HS-5 (cell line): ENCODE measurements at regions not wholly inside any gene's neighbourhood (a gene's known extent, or its start where the extent isn't known, plus 50 kb on each side); places are given as distances from the start of the nearest gene placed in this dataset.
"Not testable (repeated sequence)": the region's sequence is repeated elsewhere in the genome, so short reads cannot be mapped to it uniquely, and the experiment has no call there.

Source experiments
- DNase-seq: peaks from one replicate; pipeline ENCODE4 v3.0.0-alpha.2; 2012; ENCODE audit warnings: low read depth

DNA sequence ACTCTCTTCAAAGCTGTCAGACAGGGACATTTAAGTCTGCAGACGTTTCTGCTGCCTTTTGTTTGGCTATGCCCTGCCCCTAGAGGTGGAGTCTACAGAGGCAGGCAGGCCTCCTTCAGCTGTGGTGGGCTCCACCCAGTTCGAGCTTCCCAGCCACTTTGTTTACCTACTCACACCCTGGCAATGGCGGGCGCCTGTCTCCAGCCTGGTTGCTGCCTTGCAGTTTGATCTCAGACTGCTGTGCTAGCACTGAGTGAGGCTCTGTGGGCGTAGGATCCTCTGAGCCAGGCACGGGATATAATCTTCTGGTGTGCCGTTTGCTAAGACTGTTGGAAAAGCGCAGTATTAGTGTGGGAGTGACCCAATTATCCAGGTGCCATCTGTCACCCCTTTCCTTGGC lies 499.8 kb upstream of the IZUMO3 start:
- DNase-seq = not testable (repeated sequence)

GRCh38 chr9:25029743-25030142 lies 484.0 kb upstream of the IZUMO3 start:
- no peak for DNase-seq

GRCh38 chr9:25025686-25026085 lies 480.0 kb upstream of the IZUMO3 start:
- no peak for DNase-seq

GRCh38 chr9:25025156-25025555 lies 479.5 kb upstream of the IZUMO3 start:
- DNase-seq = no peak

GRCh38 chr9:25017779-25018178 lies 472.1 kb upstream of the IZUMO3 start:
- no peak for DNase-seq

DNA sequence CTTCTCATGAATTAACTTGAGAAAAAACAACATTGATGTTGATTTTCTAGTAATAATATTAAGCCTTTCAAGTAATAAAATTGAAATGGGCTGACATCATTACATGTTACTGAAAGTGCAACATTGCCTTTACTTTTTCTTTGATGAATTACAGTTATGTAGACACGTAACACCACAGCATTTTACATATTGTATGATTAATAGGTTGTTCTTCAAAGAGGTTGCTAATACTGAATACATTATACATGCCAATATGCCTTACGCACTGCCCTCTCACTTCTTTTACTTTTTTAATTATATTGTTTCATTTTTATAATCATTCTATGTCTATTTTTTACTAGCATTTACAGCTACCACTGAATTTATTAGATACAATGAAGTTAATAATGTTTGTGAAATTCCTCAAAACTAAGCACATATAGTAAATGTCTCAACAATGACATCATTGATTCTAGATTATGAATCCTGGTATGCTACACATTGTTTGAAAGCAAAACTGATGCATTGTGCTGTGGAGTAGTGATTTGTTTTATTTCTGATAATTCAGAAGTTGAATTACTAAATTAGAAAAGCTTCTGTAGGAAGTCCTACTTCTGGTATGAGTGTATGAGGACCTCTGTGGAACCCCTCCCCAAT lies 464.4 kb upstream of the IZUMO3 start:
- DNase-seq = no peak

GRCh38 chr9:25003686-25004085 lies 458.0 kb upstream of the IZUMO3 start:
- no peak for DNase-seq

DNA sequence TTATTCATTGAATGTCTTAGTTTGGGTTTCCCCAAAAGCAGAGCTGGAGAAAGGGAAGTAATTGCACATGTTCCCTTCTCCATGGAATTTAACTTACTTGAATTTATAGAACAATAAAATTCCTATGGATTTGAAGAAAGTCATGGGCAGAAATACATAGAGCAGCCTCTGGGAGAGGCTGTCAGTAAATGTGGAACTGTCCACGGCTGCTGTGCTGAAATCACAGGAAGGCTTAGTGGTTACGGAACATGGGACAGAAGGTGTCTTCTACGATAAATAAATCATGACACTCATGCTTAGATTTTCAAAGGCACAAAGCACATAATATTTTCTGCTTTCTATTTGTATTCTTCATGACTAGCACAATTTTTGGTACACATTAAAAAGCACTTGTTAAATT lies 440.6 kb upstream of the IZUMO3 start:
- DNase-seq = no peak

DNA sequence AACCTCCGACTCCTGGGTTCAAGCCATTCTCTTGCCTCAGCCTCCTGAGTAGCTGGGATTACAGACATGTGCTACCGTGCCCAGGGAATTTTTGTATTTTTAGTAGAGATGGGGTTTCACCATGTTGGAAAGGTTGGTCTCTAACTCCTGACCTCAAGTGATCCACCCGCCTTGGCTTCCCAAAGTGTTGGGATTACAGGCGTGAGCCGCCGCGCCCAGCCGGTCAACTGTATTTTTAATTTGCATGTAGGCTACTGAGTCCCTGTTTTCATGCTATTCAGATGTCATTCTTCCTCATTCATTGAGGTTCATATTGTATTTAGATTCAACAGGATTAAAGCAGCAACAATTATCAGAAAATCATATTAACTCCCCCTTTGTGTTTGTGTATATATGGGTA lies 425.1 kb upstream of the IZUMO3 start:
- DNase-seq = not testable (repeated sequence)

DNA sequence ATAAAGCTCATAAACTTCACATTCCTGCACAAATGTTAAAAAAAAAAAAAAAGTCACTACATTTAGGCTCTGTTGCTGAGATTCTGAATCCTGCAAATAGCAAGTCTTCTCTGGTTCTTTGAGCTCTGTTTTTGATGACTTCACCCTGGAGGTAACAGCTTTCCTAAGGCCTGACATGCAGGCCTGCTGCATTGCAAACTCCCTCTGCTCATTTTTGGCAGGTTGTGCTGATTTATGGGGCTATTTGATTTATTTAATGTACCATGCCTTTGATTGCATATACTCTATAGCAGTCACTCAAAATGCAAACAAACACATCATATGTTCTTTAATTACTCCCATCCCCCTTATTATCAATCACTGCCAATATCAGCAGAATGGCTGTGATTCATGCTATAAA lies 416.1 kb upstream of the IZUMO3 start:
- no peak for DNase-seq

DNA sequence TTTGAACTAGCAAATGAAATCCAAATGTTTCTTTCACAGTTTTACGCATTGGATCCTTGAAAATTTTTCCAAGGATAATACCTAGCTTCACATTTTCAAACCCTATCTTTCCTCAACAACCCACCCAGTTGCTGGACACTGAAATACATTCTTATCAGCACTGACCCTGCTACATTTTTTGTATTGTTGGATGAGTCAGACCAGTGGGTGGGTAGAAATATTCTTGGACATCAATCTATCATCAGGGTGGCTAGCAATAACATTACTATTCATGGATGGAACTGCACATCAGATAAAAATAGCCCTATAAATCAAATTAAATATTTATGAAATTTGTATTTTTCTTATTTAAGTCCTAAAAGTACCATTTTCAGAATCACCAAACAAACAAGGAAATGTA lies 407.4 kb upstream of the IZUMO3 start:
- no peak for DNase-seq

- no peak for DNase-seq
Observed at GRCh38 chr9:24939109-24939850, 393.6 kb upstream of the IZUMO3 start.

- DNase-seq = no peak
Observed at GRCh38 chr9:24936117-24936516, 390.4 kb upstream of the IZUMO3 start.

- no peak for DNase-seq
Observed at GRCh38 chr9:24932785-24933184, 387.1 kb upstream of the IZUMO3 start.

- DNase-seq = no peak
Observed at GRCh38 chr9:24931894-24932293, 386.2 kb upstream of the IZUMO3 start.

GRCh38 chr9:24912767-24913166 lies 367.1 kb upstream of the IZUMO3 start:
- peak; percentile 9 for DNase-seq

- DNase-seq = no peak
Observed at GRCh38 chr9:24901319-24901718, 355.6 kb upstream of the IZUMO3 start.

DNA sequence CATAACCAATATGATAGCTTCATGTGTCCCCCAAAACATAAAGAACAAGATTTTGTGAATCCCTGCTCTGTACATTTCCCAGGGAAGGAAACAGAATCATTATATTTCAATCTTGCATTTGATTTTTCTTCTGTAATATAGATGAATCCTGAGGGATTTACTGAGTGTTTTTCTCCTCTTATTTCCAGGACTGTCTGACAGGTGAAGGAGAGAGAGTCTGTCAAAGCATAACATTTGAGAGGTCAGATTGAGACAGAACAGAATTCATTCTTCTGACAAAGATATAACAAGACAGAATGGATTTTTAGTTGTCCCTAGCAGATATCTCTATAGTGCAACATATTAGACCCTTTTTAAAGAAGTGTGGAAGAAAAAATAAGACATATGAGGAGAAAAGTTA lies 354.5 kb upstream of the IZUMO3 start:
- no peak for DNase-seq

GRCh38 chr9:24899463-24899862 lies 353.8 kb upstream of the IZUMO3 start:
- DNase-seq = no peak

DNA sequence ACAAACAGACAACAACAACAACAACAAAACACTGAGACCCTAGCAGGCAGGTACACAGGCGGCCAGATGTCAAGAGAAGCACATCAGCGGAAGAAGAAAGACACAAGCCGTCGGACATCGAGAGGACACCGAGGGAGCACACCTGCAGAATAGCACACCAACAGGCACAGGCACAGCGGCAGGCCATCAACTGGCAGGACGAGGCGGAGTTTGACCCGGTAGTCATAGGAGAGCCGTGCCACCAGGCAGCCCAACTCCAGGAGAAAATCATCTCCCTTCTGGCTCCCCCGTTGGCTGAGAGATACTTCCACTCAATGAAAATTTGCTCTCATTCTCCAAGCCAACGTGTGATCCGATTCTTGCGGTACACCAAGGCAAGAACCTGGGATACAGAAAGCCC lies 352.1 kb upstream of the IZUMO3 start:
- DNase-seq = no peak

- DNase-seq = no peak
Observed at GRCh38 chr9:24881361-24881760, 335.7 kb upstream of the IZUMO3 start.

DNA sequence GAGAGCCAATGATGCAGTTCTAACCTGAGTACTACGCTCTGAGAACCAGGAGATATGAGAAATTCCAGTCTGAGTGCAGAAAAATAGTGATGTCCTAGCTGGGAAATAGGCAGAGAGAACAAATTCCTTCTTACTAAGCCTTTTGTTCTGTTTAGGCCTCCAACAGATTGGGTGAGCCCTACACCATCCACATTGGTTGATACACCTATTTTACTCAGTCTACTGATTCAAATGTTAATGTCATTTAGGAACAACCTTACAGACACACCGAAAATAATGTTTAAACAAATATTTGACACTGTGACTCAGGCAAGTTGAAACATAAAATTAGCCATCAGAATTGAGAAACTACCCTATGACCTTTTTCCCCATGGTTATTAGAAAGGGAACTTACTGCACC lies 333.9 kb upstream of the IZUMO3 start:
- no peak for DNase-seq

GRCh38 chr9:24856601-24857000 lies 310.9 kb upstream of the IZUMO3 start:
- not testable (repeated sequence) for DNase-seq
